GM12864 (cell line): ENCODE measurements at regions not wholly inside any gene's neighbourhood (a gene's known extent, or its start where the extent isn't known, plus 50 kb on each side); places are given as distances from the start of the nearest gene placed in this dataset.
"Not testable (repeated sequence)": the region's sequence is repeated elsewhere in the genome, so short reads cannot be mapped to it uniquely, and the experiment has no call there.

Source experiments
- DNase-seq: peaks from one replicate; pipeline ENCODE4 v3.0.0-alpha.2; 2011; ENCODE audit warnings: low read depth
- H3K4me3 ChIP-seq: 2 replicates; pipeline ENCODE4 v1.5.1; 2011; ENCODE audit warnings: mild to moderate bottlenecking, low read depth, low read length, control low read depth
- TF ChIP-seq, protein P1 (sequence below): IDR thresholded peaks from 2 replicates; pipeline ENCODE4 v1.5.1; 2011; ENCODE audit warnings: low read depth, mild to moderate bottlenecking, moderate library complexity, low read length, control low read depth, inconsistent platforms; ENCODE audit errors: missing control alignments

GRCh38 chr12:127046467-127046866 lies 1220.5 kb upstream of the TMEM132C start:
- H3K4me3 ChIP-seq, result no peak overlapping the region
- TF ChIP-seq, protein P1, sequence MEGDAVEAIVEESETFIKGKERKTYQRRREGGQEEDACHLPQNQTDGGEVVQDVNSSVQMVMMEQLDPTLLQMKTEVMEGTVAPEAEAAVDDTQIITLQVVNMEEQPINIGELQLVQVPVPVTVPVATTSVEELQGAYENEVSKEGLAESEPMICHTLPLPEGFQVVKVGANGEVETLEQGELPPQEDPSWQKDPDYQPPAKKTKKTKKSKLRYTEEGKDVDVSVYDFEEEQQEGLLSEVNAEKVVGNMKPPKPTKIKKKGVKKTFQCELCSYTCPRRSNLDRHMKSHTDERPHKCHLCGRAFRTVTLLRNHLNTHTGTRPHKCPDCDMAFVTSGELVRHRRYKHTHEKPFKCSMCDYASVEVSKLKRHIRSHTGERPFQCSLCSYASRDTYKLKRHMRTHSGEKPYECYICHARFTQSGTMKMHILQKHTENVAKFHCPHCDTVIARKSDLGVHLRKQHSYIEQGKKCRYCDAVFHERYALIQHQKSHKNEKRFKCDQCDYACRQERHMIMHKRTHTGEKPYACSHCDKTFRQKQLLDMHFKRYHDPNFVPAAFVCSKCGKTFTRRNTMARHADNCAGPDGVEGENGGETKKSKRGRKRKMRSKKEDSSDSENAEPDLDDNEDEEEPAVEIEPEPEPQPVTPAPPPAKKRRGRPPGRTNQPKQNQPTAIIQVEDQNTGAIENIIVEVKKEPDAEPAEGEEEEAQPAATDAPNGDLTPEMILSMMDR, result no peak
- DNase-seq, result no peak

GRCh38 chr12:127048057-127048456 lies 1218.9 kb upstream of the TMEM132C start:
- no peak overlapping the region for H3K4me3 ChIP-seq
- no peak for DNase-seq
- TF ChIP-seq, protein P1, result no peak

- not testable (repeated sequence) for DNase-seq, H3K4me3 ChIP-seq
These were observed 1218.4 kb upstream of the TMEM132C start for GRCh38 chr12:127048525-127048924.

DNA sequence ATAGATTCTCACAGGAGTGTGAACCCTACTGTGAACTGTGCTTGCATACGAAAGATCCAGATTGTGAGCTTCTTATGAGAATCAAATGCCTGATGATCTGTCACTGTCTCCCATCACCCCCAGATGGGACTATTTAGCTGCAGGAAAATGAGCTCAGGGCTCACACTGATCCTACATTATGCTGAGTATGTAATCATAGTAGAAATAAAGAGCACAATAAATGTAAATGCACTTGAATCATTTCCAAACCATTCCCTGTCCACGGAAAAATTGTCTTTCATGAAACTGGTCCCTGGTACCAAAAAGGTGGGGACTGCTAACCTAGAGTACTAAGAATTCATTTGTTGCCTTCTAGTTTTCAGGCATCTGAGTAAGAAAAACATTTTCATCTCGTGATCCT lies 1215.8 kb upstream of the TMEM132C start:
- TF ChIP-seq, protein P1, result no peak
- no peak for DNase-seq
- H3K4me3 ChIP-seq, result no peak overlapping the region

- DNase-seq, result no peak
- TF ChIP-seq, protein P1, result no peak
- no peak overlapping the region for H3K4me3 ChIP-seq
These were observed 1214.3 kb upstream of the TMEM132C start for GRCh38 chr12:127052511-127053232.

GRCh38 chr12:127054531-127054930 lies 1212.4 kb upstream of the TMEM132C start:
- DNase-seq, result no peak

GRCh38 chr12:127060310-127060847 lies 1206.6 kb upstream of the TMEM132C start:
- no peak overlapping the region for H3K4me3 ChIP-seq
- DNase-seq, result no peak
- TF ChIP-seq, protein P1, result no peak

More at GRCh38 chr12:127054531-127054930, 1212.4 kb upstream of the TMEM132C start:
- TF ChIP-seq, protein P1, result no peak
- H3K4me3 ChIP-seq, result no peak overlapping the region
